ENCODE measurements at regions not wholly inside any gene's neighbourhood (a gene's known extent, or its start where the extent isn't known, plus 50 kb on each side); places are given as distances from the start of the nearest gene placed in this dataset.
"Not testable (repeated sequence)": the region's sequence is repeated elsewhere in the genome, so short reads cannot be mapped to it uniquely, and the experiment has no call there.

DNA sequence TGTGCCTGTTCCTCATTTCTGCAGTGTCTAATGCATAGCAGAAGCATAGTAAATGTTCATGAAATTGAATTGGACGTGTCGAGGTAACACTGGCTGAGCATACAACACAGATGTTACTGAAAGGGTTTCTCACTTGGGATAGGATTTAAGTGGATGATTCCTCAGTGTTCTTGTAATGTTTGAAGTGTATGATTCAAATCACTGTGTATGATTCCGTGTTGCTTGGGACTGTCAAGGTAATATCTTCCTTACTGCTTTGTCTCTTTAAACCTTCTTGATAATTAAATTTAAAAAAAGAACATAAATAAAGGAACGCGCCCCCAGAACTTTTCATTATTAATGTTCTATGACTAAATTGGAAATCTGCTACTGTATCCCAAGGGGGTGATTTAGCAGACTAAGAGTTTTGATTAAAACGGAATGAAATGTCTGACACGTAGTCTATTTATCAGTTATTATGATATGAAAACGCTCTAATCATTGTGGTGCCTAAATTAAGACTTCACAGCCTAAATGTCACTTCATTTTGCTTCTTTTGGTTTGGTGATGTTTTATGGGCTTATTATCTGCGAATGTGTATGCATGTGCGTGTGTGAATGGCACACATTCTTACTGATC is 696.9 kb upstream of the EPHA5 start:
- Histone ChIP-seq H3K36me3 (no peaks in the 10 kb centered on the region), H3K9me3 (no peaks in the 10 kb centered on the region), H3K4me1 (no peaks in the 10 kb centered on the region), H3K27me3 (no peaks in the 10 kb centered on the region), H3K4me3 (no peak overlapping the region), H3K27ac (no peak overlapping the region)
- no peak for DNase-seq
- intact Hi-C loops (cut with DNase I; ENCODE audit: low total_unique reads) (no loop called here), in situ Hi-C loops (cut with MboI; ENCODE audit: low pct_ligation_motif_present in 1 of 4, low pct_unique_long_range_greater_than_20kb in 1 of 4, low sequenced_read_pairs in 3 of 4) (no loop called here)
- TF ChIP-seq, protein P1, sequence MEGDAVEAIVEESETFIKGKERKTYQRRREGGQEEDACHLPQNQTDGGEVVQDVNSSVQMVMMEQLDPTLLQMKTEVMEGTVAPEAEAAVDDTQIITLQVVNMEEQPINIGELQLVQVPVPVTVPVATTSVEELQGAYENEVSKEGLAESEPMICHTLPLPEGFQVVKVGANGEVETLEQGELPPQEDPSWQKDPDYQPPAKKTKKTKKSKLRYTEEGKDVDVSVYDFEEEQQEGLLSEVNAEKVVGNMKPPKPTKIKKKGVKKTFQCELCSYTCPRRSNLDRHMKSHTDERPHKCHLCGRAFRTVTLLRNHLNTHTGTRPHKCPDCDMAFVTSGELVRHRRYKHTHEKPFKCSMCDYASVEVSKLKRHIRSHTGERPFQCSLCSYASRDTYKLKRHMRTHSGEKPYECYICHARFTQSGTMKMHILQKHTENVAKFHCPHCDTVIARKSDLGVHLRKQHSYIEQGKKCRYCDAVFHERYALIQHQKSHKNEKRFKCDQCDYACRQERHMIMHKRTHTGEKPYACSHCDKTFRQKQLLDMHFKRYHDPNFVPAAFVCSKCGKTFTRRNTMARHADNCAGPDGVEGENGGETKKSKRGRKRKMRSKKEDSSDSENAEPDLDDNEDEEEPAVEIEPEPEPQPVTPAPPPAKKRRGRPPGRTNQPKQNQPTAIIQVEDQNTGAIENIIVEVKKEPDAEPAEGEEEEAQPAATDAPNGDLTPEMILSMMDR (IDR thresholded peaks at IDR 0.05), result no peak
- WGBS, 2 donors (ENCODE audit: low coverage in 1 of 2), result 86 to 87% methylated on average over 8 to 10 of the region's 10 CpGs

DNA sequence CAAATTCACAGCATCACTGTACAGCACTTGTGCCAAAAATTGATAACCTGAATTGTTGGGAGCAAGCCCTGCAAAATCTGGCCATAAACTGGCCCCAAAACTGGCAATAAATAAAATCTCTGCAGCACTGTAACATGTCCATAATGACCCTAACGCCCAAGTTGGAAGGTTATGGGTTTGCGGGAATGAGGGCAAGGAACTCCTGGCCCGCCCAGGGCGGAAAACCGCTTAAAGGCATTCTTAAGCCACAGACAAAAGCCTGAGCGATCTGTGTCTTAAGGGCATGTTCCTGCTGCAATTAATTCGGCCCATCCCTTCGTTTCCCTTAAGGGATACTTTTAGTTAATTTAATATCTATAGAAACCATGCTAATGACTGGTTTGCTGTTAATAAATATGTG is 690.1 kb upstream of the EPHA5 start:
- intact Hi-C loops (cut with DNase I; ENCODE audit: low total_unique reads); in situ Hi-C loops (cut with MboI; ENCODE audit: low pct_ligation_motif_present in 1 of 4, low pct_unique_long_range_greater_than_20kb in 1 of 4, low sequenced_read_pairs in 3 of 4): not testable (repeated sequence)
- WGBS, 2 donors (ENCODE audit: low coverage in 1 of 2), result 80 to 85% methylated on average over 1 to 8 of the region's 8 CpGs

DNA sequence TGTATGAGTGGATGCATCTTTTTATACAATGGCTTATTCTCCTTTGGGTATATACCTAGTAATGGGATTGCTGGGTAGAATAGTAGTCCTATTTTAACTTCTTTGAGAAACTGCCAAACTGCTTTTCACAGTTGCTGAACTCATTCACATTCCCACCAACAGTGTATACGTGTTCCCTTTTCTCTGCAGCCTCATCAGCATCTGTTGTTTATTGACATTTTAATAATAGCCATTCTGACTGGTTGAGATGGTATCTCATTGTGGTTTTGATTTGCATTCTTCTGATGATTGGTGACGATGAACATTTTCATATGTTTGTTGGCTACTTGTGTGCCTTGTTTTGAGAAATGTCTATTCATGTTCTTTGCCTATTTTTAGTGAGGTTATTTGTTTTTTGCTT is 687.0 kb upstream of the EPHA5 start:
- H3K9me3 ChIP-seq, result no peaks in the 10 kb centered on the region
- no peaks in the 10 kb centered on the region for H3K4me1 ChIP-seq
- in situ Hi-C loops (cut with MboI; ENCODE audit: low pct_ligation_motif_present in 1 of 4, low pct_unique_long_range_greater_than_20kb in 1 of 4, low sequenced_read_pairs in 3 of 4), result no loop called here
- no peak overlapping the region for H3K27ac ChIP-seq
- intact Hi-C loops (cut with DNase I; ENCODE audit: low total_unique reads), result no loop called here
- 51 to 53% methylated on average over 2 of the region's 2 CpGs for WGBS, 2 donors (ENCODE audit: low coverage in 1 of 2)
- TF ChIP-seq POLR2AphosphoS5 (IDR thresholded peaks at IDR 0.05) (no peak), EP300 (IDR thresholded peaks at IDR 0.05; ENCODE audit: low read depth) (no peak), POLR2A (IDR thresholded peaks at IDR 0.05) (no peak)
- TF ChIP-seq, protein P1 (IDR thresholded peaks at IDR 0.05), result no peak
- H3K4me3 ChIP-seq, result no peak overlapping the region
- H3K36me3 ChIP-seq, result no peaks in the 10 kb centered on the region
- no peak for DNase-seq
- H3K27me3 ChIP-seq, result no peaks in the 10 kb centered on the region

More for the DNA sequence above, 690.1 kb upstream of the EPHA5 start:
- H3K4me1 ChIP-seq, H3K36me3 ChIP-seq, H3K9me3 ChIP-seq, H3K27ac ChIP-seq, H3K27me3 ChIP-seq, DNase-seq, H3K4me3 ChIP-seq: not testable (repeated sequence)

DNA sequence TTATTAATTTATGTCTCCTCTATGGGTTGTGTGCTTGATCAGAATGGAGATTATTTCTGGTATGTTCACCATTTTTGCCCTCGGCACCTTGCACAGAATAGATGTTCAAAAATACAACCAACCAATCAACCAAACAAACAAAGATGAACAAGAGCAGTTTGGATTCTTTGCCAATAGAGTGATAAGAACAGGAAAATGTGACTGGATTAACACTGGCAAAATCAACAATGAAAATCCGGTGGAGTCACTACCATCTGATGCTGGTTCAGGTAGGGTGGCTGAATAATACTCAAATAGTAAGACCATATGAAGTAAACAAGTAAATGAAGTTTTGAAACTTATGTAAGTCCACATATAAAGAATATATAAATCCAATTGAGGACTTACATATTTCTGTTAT is 685.0 kb upstream of the EPHA5 start:
- DNase-seq, result no peak
- TF ChIP-seq POLR2A (IDR thresholded peaks at IDR 0.05), result no peak
- TF ChIP-seq, protein P1 (IDR thresholded peaks at IDR 0.05), result no peak
- no peak for TF ChIP-seq POLR2AphosphoS5 (IDR thresholded peaks at IDR 0.05)
- no peak for TF ChIP-seq EP300 (IDR thresholded peaks at IDR 0.05; ENCODE audit: low read depth)
- H3K27me3 ChIP-seq, result no peaks in the 10 kb centered on the region
- no peaks in the 10 kb centered on the region for H3K9me3 ChIP-seq
- no peak overlapping the region for H3K4me3 ChIP-seq
- no peaks in the 10 kb centered on the region for H3K36me3 ChIP-seq
- no peaks in the 10 kb centered on the region for H3K4me1 ChIP-seq
- 62 to 84% methylated on average over 1 to 2 of the region's 2 CpGs for WGBS, 2 donors (ENCODE audit: low coverage in 1 of 2)
- intact Hi-C loops (cut with DNase I; ENCODE audit: low total_unique reads), result no loop called here
- in situ Hi-C loops (cut with MboI; ENCODE audit: low pct_ligation_motif_present in 1 of 4, low pct_unique_long_range_greater_than_20kb in 1 of 4, low sequenced_read_pairs in 3 of 4), result no loop called here
- H3K27ac ChIP-seq, result no peak overlapping the region

DNA sequence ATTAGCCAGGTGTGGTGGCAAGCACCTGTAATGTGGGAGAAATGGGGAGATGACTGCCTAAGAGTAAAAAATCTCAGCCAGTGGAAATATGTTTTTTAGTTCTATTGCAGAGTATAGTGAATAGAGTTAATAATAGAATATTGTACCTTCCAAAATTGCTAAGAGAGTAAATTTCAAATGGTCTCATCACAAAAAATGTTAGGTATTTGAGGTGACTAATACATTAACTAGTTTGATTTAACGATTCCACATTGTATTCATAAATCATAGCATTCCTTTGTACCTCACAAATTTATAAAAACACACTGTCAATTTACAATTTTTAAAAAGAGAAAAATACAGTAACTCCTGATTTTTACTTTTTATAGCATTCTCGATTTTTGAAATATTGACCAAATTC is 681.5 kb upstream of the EPHA5 start:
- Histone ChIP-seq H3K27me3 (no peaks in the 10 kb centered on the region), H3K27ac (no peak overlapping the region), H3K36me3 (no peaks in the 10 kb centered on the region), H3K4me1 (no peaks in the 10 kb centered on the region), H3K4me3 (no peak overlapping the region), H3K9me3 (no peaks in the 10 kb centered on the region)
- no peak for TF ChIP-seq EP300 (IDR thresholded peaks at IDR 0.05; ENCODE audit: low read depth)
- no peak for TF ChIP-seq POLR2A (IDR thresholded peaks at IDR 0.05)
- TF ChIP-seq, protein P1 (IDR thresholded peaks at IDR 0.05), result no peak
- no peak for TF ChIP-seq POLR2AphosphoS5 (IDR thresholded peaks at IDR 0.05)
- DNase-seq, result no peak
- 61 to 64% methylated on average over 2 of the region's 2 CpGs for WGBS, 2 donors (ENCODE audit: low coverage in 1 of 2)
- intact Hi-C loops (cut with DNase I; ENCODE audit: low total_unique reads), result no loop called here
- in situ Hi-C loops (cut with MboI; ENCODE audit: low pct_ligation_motif_present in 1 of 4, low pct_unique_long_range_greater_than_20kb in 1 of 4, low sequenced_read_pairs in 3 of 4), result no loop called here
